GM19023 (cell line): ENCODE measurements at regions not wholly inside any gene's neighbourhood (a gene's known extent, or its start where the extent isn't known, plus 50 kb on each side); places are given as distances from the start of the nearest gene placed in this dataset.

Experiments used
- ATAC-seq: cut with Tn5 transposase; IDR thresholded peaks from one replicate; pipeline ENCODE4 v1.9.1; 2021; ENCODE audit warnings: mild to moderate bottlenecking, moderate library complexity; ENCODE audit not compliant: unreplicated experiment

GRCh38 chr2:136408795-136409194 lies 290.8 kb upstream of the CXCR4 start:
- ATAC-seq = no peak

- ATAC-seq = no peak
These were observed 290.0 kb upstream of the CXCR4 start for GRCh38 chr2:136407952-136408318.

- ATAC-seq = no peak
These were observed 289.4 kb upstream of the CXCR4 start for GRCh38 chr2:136407117-136407951.

GRCh38 chr2:136404925-136405324 lies 287.0 kb upstream of the CXCR4 start:
- ATAC-seq = no peak

GRCh38 chr2:136404176-136404575 lies 286.2 kb upstream of the CXCR4 start:
- no peak for ATAC-seq

GRCh38 chr2:136402281-136402680 lies 284.3 kb upstream of the CXCR4 start:
- no peak for ATAC-seq

- ATAC-seq = no peak
These were observed 281.8 kb upstream of the CXCR4 start for GRCh38 chr2:136399667-136400289.

- ATAC-seq = no peak
These were observed 277.6 kb upstream of the CXCR4 start for GRCh38 chr2:136395582-136395981.

GRCh38 chr2:136394136-136395060 lies 276.4 kb upstream of the CXCR4 start:
- ATAC-seq = peak; percentile 53

GRCh38 chr2:136393514-136393913 lies 275.6 kb upstream of the CXCR4 start:
- ATAC-seq = no peak

GRCh38 chr2:136392897-136393505 lies 275.1 kb upstream of the CXCR4 start:
- ATAC-seq = no peak

- peak; percentile 80 for ATAC-seq
These were observed 271.9 kb upstream of the CXCR4 start for GRCh38 chr2:136389809-136390208.

- ATAC-seq = no peak
These were observed 268.1 kb upstream of the CXCR4 start for GRCh38 chr2:136386046-136386445.

- peak; percentile 46 for ATAC-seq
These were observed 266.8 kb upstream of the CXCR4 start for GRCh38 chr2:136384531-136385303.

- ATAC-seq = no peak
These were observed 265.2 kb upstream of the CXCR4 start for GRCh38 chr2:136383167-136383566.

GRCh38 chr2:136381722-136382633 lies 264.0 kb upstream of the CXCR4 start:
- ATAC-seq = peak; percentile 80

GRCh38 chr2:136381245-136381644 lies 263.3 kb upstream of the CXCR4 start:
- ATAC-seq = no peak

- ATAC-seq = no peak
These were observed 261.0 kb upstream of the CXCR4 start for GRCh38 chr2:136378712-136379595.
